HepG2 (cell line): ENCODE measurements at regions not wholly inside any gene's neighbourhood (a gene's known extent, or its start where the extent isn't known, plus 50 kb on each side); places are given as distances from the start of the nearest gene placed in this dataset.
A peak's percentile ranks its signal among the peaks of the same experiment; 100 is the strongest.

Experiments used
- ATAC-seq: fragments of 200-7000 bp; cut with Tn5 transposase; 3 replicates; pipeline ENCODE4 v1.9.1; 2020; ENCODE audit warnings: mild to moderate bottlenecking, moderate library complexity
- BruUV-seq: library from RNA; stranded (reverse); fragments of 400-500 nt; replicated peaks from 2 replicates; lab custom pipeline; 2021; lab: Mats Ljungman, UMichigan
- CTCF ChIA-PET: fragments of 300-600 bp; formaldehyde crosslinking; extraction: SDS; loops from one replicate; lab custom pipeline; 2021; ENCODE audit warnings: low total read pairs, inconsistent platforms, low intra/inter-chr PET ratio; lab: Yijun Ruan, JAX
- POLR2A ChIA-PET: fragments of 350-600 bp; sonication (Branson Sonifier 250); formaldehyde crosslinking; loops from one replicate; lab custom pipeline; 2020; ENCODE audit warnings: antibody characterized with exemption, inconsistent platforms; lab: Yijun Ruan, JAX
- DNase-seq: peaks from one replicate; pipeline ENCODE4 v3.0.0-alpha.2; 2015; ENCODE audit warnings: low spot score
- FAIRE-seq: peaks from 3 replicates; lab custom pipeline; 2011; peaks lifted over from hg19 to GRCh38; lab: Jason Lieb, UNC
- H2AFZ ChIP-seq: one replicate; pipeline ENCODE4 v1.6.1; 2011; ENCODE audit warnings: low read length, inconsistent platforms
- H3K27ac ChIP-seq: fragments of 300-600 bp; 3 replicates; pipeline ENCODE4 v1.8.0; 2011; ENCODE audit warnings: mixed run types, mild to moderate bottlenecking, mixed read lengths, low read length, inconsistent platforms; ENCODE audit not compliant: insufficient read depth; ENCODE audit errors: extremely low read length
- H3K27me3 ChIP-seq, 2 experiments: fragments of 200-600 bp in 1 of 2; 2 replicates in 1 of 2; 3 replicates in 1 of 2; pipeline versions ENCODE4 v1.6.0 to v1.8.0; 2011; ENCODE audit warnings: low read length in 2 of 2, mild to moderate bottlenecking in 2 of 2, moderate library complexity in 2 of 2, inconsistent platforms in 1 of 2; ENCODE audit not compliant: insufficient read depth in 2 of 2, control insufficient read depth in 1 of 2
- H3K36me3 ChIP-seq, 2 experiments: fragments of 200-600 bp in 1 of 2; replicated peaks in 1 of 2; 2 replicates in 1 of 2; 3 replicates in 1 of 2; pipeline versions ENCODE4 v1.5.1 to v1.8.0; 2011; ENCODE audit warnings: low read length in 2 of 2, inconsistent platforms in 1 of 2; ENCODE audit not compliant: insufficient read depth in 2 of 2, control insufficient read depth in 1 of 2
- H3K4me1 ChIP-seq: 2 replicates; pipeline ENCODE4 v1.5.1; 2012; ENCODE audit warnings: low read length, inconsistent platforms; ENCODE audit not compliant: insufficient read depth
- H3K4me2 ChIP-seq: 2 replicates; pipeline ENCODE4 v1.6.0; 2011; ENCODE audit warnings: low read depth, low read length, inconsistent platforms
- H3K4me3 ChIP-seq, 3 experiments: fragments of 200-600 bp in 1 of 3; sonication (generic), shearing (Covaris generic) in 1 of 3; replicated peaks in 1 of 3; 2 replicates each; pipeline ENCODE4 v1.5.1; 2011 to 2016; ENCODE audit warnings: low read length in 3 of 3, inconsistent platforms in 2 of 3, low read depth in 2 of 3, mild to moderate bottlenecking in 2 of 3, control low read depth in 1 of 3, mixed read lengths in 1 of 3; ENCODE audit not compliant: insufficient read depth in 1 of 3
- H3K79me2 ChIP-seq: one replicate; pipeline ENCODE4 v1.6.1; 2011; ENCODE audit warnings: low read length, inconsistent platforms; ENCODE audit not compliant: insufficient read depth
- H3K9ac ChIP-seq: 2 replicates; pipeline ENCODE4 v1.6.0; 2011; ENCODE audit warnings: mild to moderate bottlenecking, low read depth, low read length, inconsistent platforms; ENCODE audit not compliant: insufficient read depth
- H3K9me3 ChIP-seq: 2 replicates; pipeline ENCODE4 v1.5.1; 2012; ENCODE audit warnings: mild to moderate bottlenecking, low read length
- H4K20me1 ChIP-seq: 2 replicates; pipeline ENCODE4 v1.6.0; 2011; ENCODE audit warnings: inconsistent platforms, mild to moderate bottlenecking, low read length, moderate library complexity; ENCODE audit not compliant: insufficient read depth
- ARHGAP35 ChIP-seq: sonication (generic); formaldehyde crosslinking; IDR thresholded peaks from 2 replicates; pipeline ENCODE4 v1.9.0; 2022; ENCODE audit warnings: mild to moderate bottlenecking, inconsistent platforms, moderate library complexity, missing genetic modification reagents, borderline replicate concordance
- BRCA1 ChIP-seq: sonication (generic); formaldehyde crosslinking; IDR thresholded peaks from 2 replicates; pipeline ENCODE4 v1.4.0; 2020; ENCODE audit warnings: missing genetic modification reagents
- FOSL2 ChIP-seq: sonication (generic); formaldehyde crosslinking; IDR thresholded peaks from 2 replicates; pipeline ENCODE4 v1.4.0; 2020; ENCODE audit warnings: missing genetic modification reagents
- RFX3 ChIP-seq: IDR thresholded peaks from 2 replicates; pipeline ENCODE4 v1.6.1; 2016; ENCODE audit warnings: missing biosample characterization, missing genetic modification reagents
- SALL1 ChIP-seq: sonication (generic); formaldehyde crosslinking; IDR thresholded peaks from 2 replicates; pipeline ENCODE4 v1.8.0; 2022; ENCODE audit warnings: mild to moderate bottlenecking, missing genetic modification reagents
- SMC3 ChIP-seq: IDR thresholded peaks from 2 replicates; pipeline ENCODE4 v1.6.1; 2011; ENCODE audit warnings: low read length, improper control_type of control experiment
- ZNF350 ChIP-seq: sonication (generic); formaldehyde crosslinking; IDR thresholded peaks from 2 replicates; pipeline ENCODE4 v1.4.0; 2020; ENCODE audit warnings: mild to moderate bottlenecking, low read depth, missing genetic modification reagents, borderline replicate concordance
- ZNF547 ChIP-seq: sonication (generic); formaldehyde crosslinking; IDR thresholded peaks from 2 replicates; pipeline ENCODE4 v1.5.1; 2020; ENCODE audit warnings: mild to moderate bottlenecking, missing genetic modification reagents
- ZNF616 ChIP-seq: sonication (generic); formaldehyde crosslinking; IDR thresholded peaks from 2 replicates; pipeline ENCODE4 v1.5.0; 2020; ENCODE audit warnings: low read depth, mild to moderate bottlenecking, missing genetic modification reagents
- WGBS: methylation state at CpG from one replicate; pipeline ENCODE4 v1.1.6; 2017; ENCODE audit warnings: low lambda C conversion rate; 5-methylcytosine and 5-hydroxymethylcytosine counted together
- in situ Hi-C: cut with HindIII; loops from 2 replicates; pipeline ENCODE4 v1.10.0; 2017; ENCODE audit warnings: low pct_unique_long_range_greater_than_20kb; ENCODE audit not compliant: extremely low pct_ligation_motif_present
- intact Hi-C: fragments of 100-400 bp; cut with micrococcal nuclease; formaldehyde crosslinking; loops from one replicate; pipeline ENCODE4 v1.10.0; 2022; ENCODE audit not compliant: unreplicated experiment
- TF ChIP-seq, protein P1 (sequence below): sonication (generic); formaldehyde crosslinking; IDR thresholded peaks from 2 replicates; pipeline ENCODE4 v1.4.0; 2020; ENCODE audit warnings: missing genetic modification reagents
- TF ChIP-seq, protein P2 (sequence below): IDR thresholded peaks from 2 replicates; pipeline ENCODE4 v1.6.1; 2016; ENCODE audit warnings: low read depth
- TF ChIP-seq, protein P3 (sequence below): IDR thresholded peaks from 2 replicates; pipeline ENCODE4 v1.4.0; 2020; ENCODE audit warnings: mild to moderate bottlenecking, missing genetic modification reagents
- TF ChIP-seq, protein P4 (sequence below): sonication (generic); formaldehyde crosslinking; conservative IDR thresholded peaks from 2 replicates; pipeline ENCODE4 v1.4.0; 2020; ENCODE audit warnings: missing genetic modification reagents
- TF ChIP-seq, protein P5 (sequence below): sonication (generic); formaldehyde crosslinking; IDR thresholded peaks from 2 replicates; pipeline ENCODE4 v1.9.0; 2021; ENCODE audit warnings: missing genetic modification reagents, mild to moderate bottlenecking, borderline replicate concordance

DNA sequence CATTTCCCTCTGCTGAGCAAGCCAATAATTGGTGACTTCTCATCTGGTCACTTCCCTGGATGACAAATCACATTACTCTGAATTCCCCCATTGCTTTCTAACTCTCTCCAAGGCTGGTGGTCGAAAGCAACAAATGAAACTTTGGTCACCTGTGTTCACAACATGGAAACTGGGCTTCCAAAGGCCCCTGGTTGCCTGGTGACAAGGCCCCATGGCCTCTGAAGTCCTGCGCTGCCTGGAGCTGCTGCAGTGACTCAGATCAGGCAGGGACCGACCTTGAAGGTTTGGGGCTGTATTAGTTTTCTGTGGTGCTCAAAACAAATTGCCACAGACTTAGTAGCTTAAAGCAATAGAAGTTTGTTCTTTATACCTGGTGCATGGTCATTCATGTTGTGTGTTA is 345.3 kb downstream of the WDR72 start:
- peak; percentile 98 for ATAC-seq
- DNase-seq: peak; percentile 75
- H3K9ac ChIP-seq: 0 out of 2 replicates have a peak overlapping the region, but pooled peaks have one; percentile 15
- ChIA-PET CTCF (interaction anchor here (0.6 kb wide), 1 partner anchor 41 kb away, joined by 3 read pairs; no protein-coding TSS in a partner anchor), POLR2A (interaction anchor here (0.9 to 1.3 kb wide), 6 partner anchors 20 to 627 kb away, joined by 3 to 13 read pairs (median 3); no protein-coding TSS in a partner anchor)
- no TSS peak for BruUV-seq
- H3K4me1 ChIP-seq: peaks cover 44% of the 10 kb centered on the region
- peaks cover 5% of the 10 kb centered on the region; the same call in 1 of the 2 replicates for H3K9me3 ChIP-seq
- H3K27me3 ChIP-seq: no peaks in the 10 kb centered on the region
- no peaks in the 10 kb centered on the region for H3K79me2 ChIP-seq
- in situ Hi-C loops (no loop called here), intact Hi-C loops (no loop called here)
- no peaks in the 10 kb centered on the region for H3K36me3 ChIP-seq
- peak overlapping the region; percentile 50 for H3K27ac ChIP-seq
- no peak overlapping the region for H3K4me3 ChIP-seq
- 0 out of 2 replicates have a peak overlapping the region, but pooled peaks have one; percentile 14 for H3K4me2 ChIP-seq
- no peaks in the 10 kb centered on the region for H4K20me1 ChIP-seq
- no peak overlapping the region for H2AFZ ChIP-seq
- 22% methylated on average over 3 of the region's 3 CpGs for WGBS
- no peak for FAIRE-seq
- TF ChIP-seq, protein P1, sequence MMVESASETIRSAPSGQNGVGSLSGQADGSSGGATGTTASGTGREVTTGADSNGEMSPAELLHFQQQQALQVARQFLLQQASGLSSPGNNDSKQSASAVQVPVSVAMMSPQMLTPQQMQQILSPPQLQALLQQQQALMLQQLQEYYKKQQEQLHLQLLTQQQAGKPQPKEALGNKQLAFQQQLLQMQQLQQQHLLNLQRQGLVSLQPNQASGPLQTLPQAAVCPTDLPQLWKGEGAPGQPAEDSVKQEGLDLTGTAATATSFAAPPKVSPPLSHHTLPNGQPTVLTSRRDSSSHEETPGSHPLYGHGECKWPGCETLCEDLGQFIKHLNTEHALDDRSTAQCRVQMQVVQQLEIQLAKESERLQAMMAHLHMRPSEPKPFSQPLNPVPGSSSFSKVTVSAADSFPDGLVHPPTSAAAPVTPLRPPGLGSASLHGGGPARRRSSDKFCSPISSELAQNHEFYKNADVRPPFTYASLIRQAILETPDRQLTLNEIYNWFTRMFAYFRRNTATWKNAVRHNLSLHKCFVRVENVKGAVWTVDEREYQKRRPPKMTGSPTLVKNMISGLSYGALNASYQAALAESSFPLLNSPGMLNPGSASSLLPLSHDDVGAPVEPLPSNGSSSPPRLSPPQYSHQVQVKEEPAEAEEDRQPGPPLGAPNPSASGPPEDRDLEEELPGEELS: 0 out of 2 replicates have a peak, but pooled peaks have one; percentile 7
- TF ChIP-seq FOSL2 (peak; percentile 86), ZNF547 (CRISPR knock-in tag) (0 out of 2 replicates have a peak, but pooled peaks have one; percentile 36), RFX3 (CRISPR knock-in tag) (peak; percentile 76), ZNF616 (no peak), SALL1 (peak; percentile 81), ARHGAP35 (CRISPR knock-in tag) (no peak), ZNF350 (CRISPR knock-in tag) (no peak), SMC3 (no peak), BRCA1 (no peak)
- TF ChIP-seq, protein P2, sequence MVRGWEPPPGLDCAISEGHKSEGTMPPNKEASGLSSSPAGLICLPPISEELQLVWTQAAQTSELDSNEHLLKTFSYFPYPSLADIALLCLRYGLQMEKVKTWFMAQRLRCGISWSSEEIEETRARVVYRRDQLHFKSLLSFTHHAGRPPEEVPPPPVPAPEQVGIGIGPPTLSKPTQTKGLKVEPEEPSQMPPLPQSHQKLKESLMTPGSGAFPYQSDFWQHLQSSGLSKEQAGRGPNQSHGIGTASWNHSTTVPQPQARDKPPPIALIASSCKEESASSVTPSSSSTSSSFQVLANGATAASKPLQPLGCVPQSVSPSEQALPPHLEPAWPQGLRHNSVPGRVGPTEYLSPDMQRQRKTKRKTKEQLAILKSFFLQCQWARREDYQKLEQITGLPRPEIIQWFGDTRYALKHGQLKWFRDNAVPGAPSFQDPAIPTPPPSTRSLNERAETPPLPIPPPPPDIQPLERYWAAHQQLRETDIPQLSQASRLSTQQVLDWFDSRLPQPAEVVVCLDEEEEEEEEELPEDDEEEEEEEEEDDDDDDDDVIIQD (CRISPR knock-in tag): peak; percentile 65; the same call in 1 of the 2 replicates
- TF ChIP-seq, protein P3, sequence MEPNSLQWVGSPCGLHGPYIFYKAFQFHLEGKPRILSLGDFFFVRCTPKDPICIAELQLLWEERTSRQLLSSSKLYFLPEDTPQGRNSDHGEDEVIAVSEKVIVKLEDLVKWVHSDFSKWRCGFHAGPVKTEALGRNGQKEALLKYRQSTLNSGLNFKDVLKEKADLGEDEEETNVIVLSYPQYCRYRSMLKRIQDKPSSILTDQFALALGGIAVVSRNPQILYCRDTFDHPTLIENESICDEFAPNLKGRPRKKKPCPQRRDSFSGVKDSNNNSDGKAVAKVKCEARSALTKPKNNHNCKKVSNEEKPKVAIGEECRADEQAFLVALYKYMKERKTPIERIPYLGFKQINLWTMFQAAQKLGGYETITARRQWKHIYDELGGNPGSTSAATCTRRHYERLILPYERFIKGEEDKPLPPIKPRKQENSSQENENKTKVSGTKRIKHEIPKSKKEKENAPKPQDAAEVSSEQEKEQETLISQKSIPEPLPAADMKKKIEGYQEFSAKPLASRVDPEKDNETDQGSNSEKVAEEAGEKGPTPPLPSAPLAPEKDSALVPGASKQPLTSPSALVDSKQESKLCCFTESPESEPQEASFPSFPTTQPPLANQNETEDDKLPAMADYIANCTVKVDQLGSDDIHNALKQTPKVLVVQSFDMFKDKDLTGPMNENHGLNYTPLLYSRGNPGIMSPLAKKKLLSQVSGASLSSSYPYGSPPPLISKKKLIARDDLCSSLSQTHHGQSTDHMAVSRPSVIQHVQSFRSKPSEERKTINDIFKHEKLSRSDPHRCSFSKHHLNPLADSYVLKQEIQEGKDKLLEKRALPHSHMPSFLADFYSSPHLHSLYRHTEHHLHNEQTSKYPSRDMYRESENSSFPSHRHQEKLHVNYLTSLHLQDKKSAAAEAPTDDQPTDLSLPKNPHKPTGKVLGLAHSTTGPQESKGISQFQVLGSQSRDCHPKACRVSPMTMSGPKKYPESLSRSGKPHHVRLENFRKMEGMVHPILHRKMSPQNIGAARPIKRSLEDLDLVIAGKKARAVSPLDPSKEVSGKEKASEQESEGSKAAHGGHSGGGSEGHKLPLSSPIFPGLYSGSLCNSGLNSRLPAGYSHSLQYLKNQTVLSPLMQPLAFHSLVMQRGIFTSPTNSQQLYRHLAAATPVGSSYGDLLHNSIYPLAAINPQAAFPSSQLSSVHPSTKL: peak; percentile 56
- TF ChIP-seq, protein P4, sequence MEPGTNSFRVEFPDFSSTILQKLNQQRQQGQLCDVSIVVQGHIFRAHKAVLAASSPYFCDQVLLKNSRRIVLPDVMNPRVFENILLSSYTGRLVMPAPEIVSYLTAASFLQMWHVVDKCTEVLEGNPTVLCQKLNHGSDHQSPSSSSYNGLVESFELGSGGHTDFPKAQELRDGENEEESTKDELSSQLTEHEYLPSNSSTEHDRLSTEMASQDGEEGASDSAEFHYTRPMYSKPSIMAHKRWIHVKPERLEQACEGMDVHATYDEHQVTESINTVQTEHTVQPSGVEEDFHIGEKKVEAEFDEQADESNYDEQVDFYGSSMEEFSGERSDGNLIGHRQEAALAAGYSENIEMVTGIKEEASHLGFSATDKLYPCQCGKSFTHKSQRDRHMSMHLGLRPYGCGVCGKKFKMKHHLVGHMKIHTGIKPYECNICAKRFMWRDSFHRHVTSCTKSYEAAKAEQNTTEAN: no peak
- TF ChIP-seq, protein P5, sequence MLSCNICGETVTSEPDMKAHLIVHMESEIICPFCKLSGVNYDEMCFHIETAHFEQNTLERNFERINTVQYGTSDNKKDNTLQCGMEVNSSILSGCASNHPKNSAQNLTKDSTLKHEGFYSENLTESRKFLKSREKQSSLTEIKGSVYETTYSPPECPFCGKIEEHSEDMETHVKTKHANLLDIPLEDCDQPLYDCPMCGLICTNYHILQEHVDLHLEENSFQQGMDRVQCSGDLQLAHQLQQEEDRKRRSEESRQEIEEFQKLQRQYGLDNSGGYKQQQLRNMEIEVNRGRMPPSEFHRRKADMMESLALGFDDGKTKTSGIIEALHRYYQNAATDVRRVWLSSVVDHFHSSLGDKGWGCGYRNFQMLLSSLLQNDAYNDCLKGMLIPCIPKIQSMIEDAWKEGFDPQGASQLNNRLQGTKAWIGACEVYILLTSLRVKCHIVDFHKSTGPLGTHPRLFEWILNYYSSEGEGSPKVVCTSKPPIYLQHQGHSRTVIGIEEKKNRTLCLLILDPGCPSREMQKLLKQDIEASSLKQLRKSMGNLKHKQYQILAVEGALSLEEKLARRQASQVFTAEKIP (CRISPR knock-in tag): no peak
